ENCODE measurements at regions not wholly inside any gene's neighbourhood (a gene's known extent, or its start where the extent isn't known, plus 50 kb on each side); places are given as distances from the start of the nearest gene placed in this dataset.

GRCh38 chr10:129364949-129365348, 102.1 kb upstream of the MGMT start:
- DNase-seq: no peak

- no peak for DNase-seq
Observed at GRCh38 chr10:129365767-129366402, 101.2 kb upstream of the MGMT start.

- no peak for DNase-seq
Observed at GRCh38 chr10:129366450-129366849, 100.6 kb upstream of the MGMT start.

- DNase-seq: no peak
Observed at GRCh38 chr10:129369566-129369965, 97.5 kb upstream of the MGMT start.

- no peak for DNase-seq
Observed at GRCh38 chr10:129371541-129371940, 95.5 kb upstream of the MGMT start.

- no peak for DNase-seq
Observed at GRCh38 chr10:129372172-129372571, 94.9 kb upstream of the MGMT start.

GRCh38 chr10:129373231-129373630, 93.8 kb upstream of the MGMT start:
- no peak for DNase-seq

GRCh38 chr10:129373718-129374117, 93.3 kb upstream of the MGMT start:
- DNase-seq: no peak

- no peak for DNase-seq
Observed at GRCh38 chr10:129375171-129375570, 91.9 kb upstream of the MGMT start.

GRCh38 chr10:129375912-129376311, 91.1 kb upstream of the MGMT start:
- DNase-seq: no peak

GRCh38 chr10:129380279-129380678, 86.8 kb upstream of the MGMT start:
- no peak for DNase-seq

- no peak for DNase-seq
Observed at GRCh38 chr10:129381741-129382140, 85.3 kb upstream of the MGMT start.

- no peak for DNase-seq
Observed at GRCh38 chr10:129382401-129382800, 84.6 kb upstream of the MGMT start.

- no peak for DNase-seq
Observed at GRCh38 chr10:129383651-129384050, 83.4 kb upstream of the MGMT start.

GRCh38 chr10:129385600-129385999, 81.4 kb upstream of the MGMT start:
- DNase-seq: no peak

GRCh38 chr10:129386415-129387257, 80.4 kb upstream of the MGMT start:
- no peak for DNase-seq

- no peak for DNase-seq
Observed at GRCh38 chr10:129387258-129387525, 79.8 kb upstream of the MGMT start.

GRCh38 chr10:129388435-129388834, 78.6 kb upstream of the MGMT start:
- DNase-seq: no peak

- no peak for DNase-seq
Observed at GRCh38 chr10:129389194-129389593, 77.8 kb upstream of the MGMT start.

- no peak for DNase-seq
Observed at GRCh38 chr10:129390147-129390546, 76.9 kb upstream of the MGMT start.

- DNase-seq: no peak
Observed at GRCh38 chr10:129390726-129391125, 76.3 kb upstream of the MGMT start.

- DNase-seq: no peak
Observed at GRCh38 chr10:129391464-129391863, 75.6 kb upstream of the MGMT start.

GRCh38 chr10:129392855-129393254, 74.2 kb upstream of the MGMT start:
- no peak for DNase-seq

- DNase-seq: no peak
Observed at GRCh38 chr10:129393812-129394211, 73.2 kb upstream of the MGMT start.

Data from left hindlimb (tissue), 1 donor.